HUES6 (cell line): ENCODE measurements at regions not wholly inside any gene's neighbourhood (a gene's known extent, or its start where the extent isn't known, plus 50 kb on each side); places are given as distances from the start of the nearest gene placed in this dataset.
"Not testable (repeated sequence)": the region's sequence is repeated elsewhere in the genome, so short reads cannot be mapped to it uniquely, and the experiment has no call there.

Experiments
- H3K27ac ChIP-seq: 2 replicates; pipeline ENCODE4 v1.7.0; 2013; ENCODE audit warnings: low read depth, mild to moderate bottlenecking, low read length, inconsistent platforms
- H3K27me3 ChIP-seq: 2 replicates; pipeline ENCODE4 v1.6.1; 2013; ENCODE audit warnings: low read length; ENCODE audit not compliant: control insufficient read depth, insufficient read depth
- H3K36me3 ChIP-seq: 2 replicates; pipeline ENCODE4 v1.6.1; 2013; ENCODE audit warnings: low read length; ENCODE audit not compliant: control insufficient read depth, insufficient read depth
- H3K4me1 ChIP-seq: 2 replicates; pipeline ENCODE4 v1.6.1; 2013; ENCODE audit warnings: low read length; ENCODE audit not compliant: control insufficient read depth, insufficient read depth
- H3K4me3 ChIP-seq: 2 replicates; pipeline ENCODE4 v1.5.1; 2013; ENCODE audit warnings: low read depth, low read length
- H3K9ac ChIP-seq: one replicate; pipeline ENCODE4 v1.6.1; 2013; ENCODE audit warnings: mild to moderate bottlenecking, low read length
- H3K9me3 ChIP-seq: 2 replicates; pipeline ENCODE4 v1.6.1; 2013; ENCODE audit warnings: low read depth, low read length; ENCODE audit not compliant: control insufficient read depth, insufficient read depth

DNA sequence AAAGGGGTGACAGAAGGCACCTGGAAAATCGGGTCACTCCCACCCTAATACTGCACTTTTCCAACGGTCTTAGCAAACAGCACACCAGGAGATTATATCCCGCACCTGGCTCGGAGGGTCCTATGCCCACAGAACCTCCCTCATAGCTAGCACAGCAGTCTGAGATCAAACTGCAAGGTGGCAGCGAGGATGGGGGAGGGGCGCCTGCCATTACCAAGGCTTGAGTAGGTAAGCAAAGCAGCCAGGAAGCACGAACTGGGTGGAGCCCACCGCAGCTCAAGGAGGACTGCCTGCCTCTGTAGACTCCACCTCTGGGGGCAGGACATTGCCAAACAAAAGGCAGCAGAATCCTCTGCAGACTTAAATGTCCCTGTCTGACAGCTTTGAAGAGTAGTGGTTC, 101.8 kb downstream of the TBX20 start:
- H3K9me3 ChIP-seq, H3K36me3 ChIP-seq, H3K27ac ChIP-seq, H3K9ac ChIP-seq, H3K27me3 ChIP-seq, H3K4me1 ChIP-seq, H3K4me3 ChIP-seq: not testable (repeated sequence)

DNA sequence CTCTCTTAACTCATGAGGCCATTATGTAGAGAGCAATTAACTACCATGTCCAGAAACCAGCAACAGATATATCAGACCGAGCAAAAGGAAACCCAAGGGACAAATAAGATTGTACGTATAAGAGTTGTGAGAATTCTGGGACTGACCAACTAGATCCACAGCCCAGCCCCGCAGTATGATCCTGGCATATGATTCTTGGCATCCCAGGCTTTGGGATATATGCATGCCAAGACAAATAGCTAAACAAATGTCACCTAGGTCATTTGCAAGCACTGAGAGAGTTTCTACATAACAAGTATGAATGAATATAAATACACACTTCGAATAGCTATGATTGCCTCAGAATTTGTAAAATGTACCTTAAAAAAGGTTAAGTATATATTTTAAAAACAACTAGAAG, 105.9 kb downstream of the TBX20 start:
- H3K4me1 ChIP-seq, H3K4me3 ChIP-seq, H3K27ac ChIP-seq, H3K9me3 ChIP-seq, H3K36me3 ChIP-seq, H3K9ac ChIP-seq, H3K27me3 ChIP-seq: not testable (repeated sequence)

DNA sequence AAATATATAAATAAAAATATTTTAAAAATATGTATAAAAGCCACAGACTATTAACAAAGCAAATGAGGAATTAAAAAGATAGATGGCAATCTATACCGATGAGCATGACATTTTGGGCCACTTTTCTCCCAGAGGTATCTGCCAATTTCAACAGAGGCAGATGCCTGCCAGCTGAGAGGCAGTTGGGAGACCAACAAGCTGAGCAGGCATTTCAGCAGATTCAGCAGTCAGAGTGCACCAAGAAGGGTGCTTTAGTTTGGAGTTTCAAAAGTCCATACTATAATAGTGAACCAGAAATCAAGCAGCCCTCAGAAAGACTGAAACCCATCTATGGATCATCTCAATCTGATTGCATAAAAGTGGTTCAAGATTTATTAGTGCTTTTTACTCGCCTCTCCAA, 104.8 kb upstream of the DPY19L1 start:
- not testable (repeated sequence) for H3K4me3 ChIP-seq, H3K36me3 ChIP-seq, H3K27me3 ChIP-seq, H3K4me1 ChIP-seq, H3K9ac ChIP-seq, H3K27ac ChIP-seq, H3K9me3 ChIP-seq

- not testable (repeated sequence) for H3K36me3 ChIP-seq, H3K27me3 ChIP-seq, H3K4me1 ChIP-seq, H3K27ac ChIP-seq, H3K9me3 ChIP-seq, H3K9ac ChIP-seq, H3K4me3 ChIP-seq
Measured at GRCh38 chr7:35139281-35139680, 102.0 kb upstream of the DPY19L1 start.

DNA sequence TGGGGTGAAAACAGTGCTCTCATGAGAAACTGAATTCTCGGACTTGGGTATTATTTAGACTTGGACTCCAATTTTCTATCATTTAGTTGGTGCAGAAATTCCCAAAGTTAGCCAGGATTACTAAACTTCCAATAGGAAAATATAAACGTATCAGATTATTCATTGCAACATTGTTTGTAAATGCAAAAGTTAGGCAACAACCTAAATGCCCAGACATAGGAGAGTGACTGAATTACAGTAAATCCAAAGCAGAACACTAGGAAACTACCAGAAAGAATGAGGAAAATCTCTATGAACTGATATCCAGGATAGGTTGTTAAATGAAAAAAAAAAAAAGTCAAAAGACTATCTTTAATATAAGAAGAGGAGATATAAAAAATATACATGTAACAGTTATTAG, 96.2 kb upstream of the DPY19L1 start:
- not testable (repeated sequence) for H3K9ac ChIP-seq, H3K4me3 ChIP-seq, H3K9me3 ChIP-seq, H3K36me3 ChIP-seq, H3K27me3 ChIP-seq, H3K4me1 ChIP-seq, H3K27ac ChIP-seq

DNA sequence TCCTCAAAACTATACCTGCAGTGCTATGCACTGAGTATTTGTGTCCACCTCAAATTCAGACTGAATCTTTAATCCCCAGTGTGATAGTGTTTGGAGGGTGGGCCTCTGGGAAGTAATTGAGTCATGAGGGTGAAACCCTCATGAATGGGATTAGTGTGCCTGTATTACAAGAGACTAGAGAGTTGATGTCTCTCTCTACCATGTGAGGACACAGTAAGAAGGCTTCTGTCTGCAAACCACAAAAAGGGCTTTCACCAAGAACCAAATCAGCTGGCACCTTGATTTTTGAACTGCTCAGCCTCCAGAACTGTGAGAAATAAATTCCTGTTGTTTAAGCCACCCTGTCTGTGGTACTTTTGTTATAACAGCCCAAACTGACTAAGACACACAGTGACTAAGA, 95.7 kb upstream of the DPY19L1 start:
- not testable (repeated sequence) for H3K4me3 ChIP-seq, H3K9me3 ChIP-seq, H3K36me3 ChIP-seq, H3K4me1 ChIP-seq, H3K9ac ChIP-seq, H3K27me3 ChIP-seq, H3K27ac ChIP-seq

- not testable (repeated sequence) for H3K9ac ChIP-seq, H3K27ac ChIP-seq, H3K27me3 ChIP-seq, H3K4me1 ChIP-seq, H3K36me3 ChIP-seq, H3K4me3 ChIP-seq, H3K9me3 ChIP-seq
Measured at GRCh38 chr7:35128662-35129061, 91.4 kb upstream of the DPY19L1 start.

- not testable (repeated sequence) for H3K4me1 ChIP-seq, H3K4me3 ChIP-seq, H3K9ac ChIP-seq, H3K36me3 ChIP-seq, H3K27ac ChIP-seq, H3K9me3 ChIP-seq, H3K27me3 ChIP-seq
Measured at GRCh38 chr7:35118526-35118925, 81.2 kb upstream of the DPY19L1 start.

DNA sequence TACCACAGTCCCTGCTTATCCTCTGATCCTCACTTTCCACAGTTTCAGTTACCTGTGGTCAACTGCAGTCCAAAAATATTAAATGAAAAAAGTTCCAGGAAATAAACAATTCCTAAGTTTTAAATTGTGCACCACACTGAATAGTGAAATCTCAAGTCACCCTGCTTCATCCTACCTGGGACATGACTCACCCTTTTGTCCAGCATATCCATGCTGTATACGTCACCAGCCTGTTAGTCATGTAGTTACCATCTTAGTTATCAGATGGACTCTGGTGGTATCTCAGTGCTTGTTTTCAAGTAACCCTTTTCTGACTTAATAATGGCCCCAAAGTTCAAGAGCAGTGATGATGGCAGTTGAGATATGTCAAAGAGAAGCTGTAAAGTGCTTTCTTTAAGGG, 69.4 kb upstream of the DPY19L1 start:
- not testable (repeated sequence) for H3K4me3 ChIP-seq, H3K4me1 ChIP-seq, H3K27ac ChIP-seq, H3K27me3 ChIP-seq, H3K36me3 ChIP-seq, H3K9me3 ChIP-seq, H3K9ac ChIP-seq

DNA sequence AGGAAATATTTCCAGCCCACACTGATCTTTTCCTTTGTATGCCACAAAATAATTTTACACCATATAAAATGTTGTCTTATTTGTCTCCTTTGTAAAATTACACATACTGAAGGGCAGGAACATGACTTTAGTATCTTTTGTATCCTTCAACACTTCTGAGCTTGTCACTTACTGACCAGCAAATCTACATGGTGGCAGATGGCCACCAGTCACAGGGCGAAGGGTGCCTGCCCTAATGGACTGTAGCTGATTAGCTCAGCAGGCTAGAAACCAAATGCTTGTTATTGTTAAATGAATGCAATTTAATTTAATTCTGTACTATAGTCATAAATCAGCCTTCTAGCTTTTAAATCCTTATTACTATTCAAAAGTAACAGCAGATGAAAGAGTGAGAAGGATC, 68.2 kb upstream of the DPY19L1 start:
- not testable (repeated sequence) for H3K4me1 ChIP-seq, H3K27ac ChIP-seq, H3K36me3 ChIP-seq, H3K27me3 ChIP-seq, H3K4me3 ChIP-seq, H3K9me3 ChIP-seq, H3K9ac ChIP-seq

- not testable (repeated sequence) for H3K9ac ChIP-seq, H3K36me3 ChIP-seq, H3K27ac ChIP-seq, H3K9me3 ChIP-seq, H3K4me3 ChIP-seq, H3K4me1 ChIP-seq, H3K27me3 ChIP-seq
Measured at GRCh38 chr7:35102845-35103244, 65.6 kb upstream of the DPY19L1 start.

DNA sequence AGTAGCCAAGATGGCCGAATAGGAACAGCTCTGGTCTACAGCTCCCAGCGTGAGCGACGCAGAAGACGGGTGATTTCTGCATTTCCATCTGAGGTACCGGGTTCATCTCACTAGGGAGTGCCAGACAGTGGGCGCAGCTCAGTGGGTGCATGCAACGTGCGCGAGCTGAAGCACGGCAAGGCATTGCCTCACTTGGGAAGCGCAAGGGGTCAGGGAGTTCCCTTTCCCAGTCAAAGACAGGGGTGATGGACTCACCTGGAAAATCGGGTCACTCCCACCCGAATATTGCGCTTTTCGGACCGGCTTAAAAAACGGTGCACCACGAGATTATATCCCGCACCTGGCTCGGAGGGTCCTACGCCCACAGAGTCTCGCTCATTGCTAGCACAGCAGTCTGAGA, 55.7 kb upstream of the DPY19L1 start:
- H3K27me3 ChIP-seq, H3K9me3 ChIP-seq, H3K4me1 ChIP-seq, H3K27ac ChIP-seq, H3K36me3 ChIP-seq: not testable (repeated sequence)
- Histone ChIP-seq H3K4me3 (peak overlapping the region; percentile 55), H3K9ac (peak overlapping the region; percentile 37)
